GM23248 (cell line): ENCODE measurements at regions not wholly inside any gene's neighbourhood (a gene's known extent, or its start where the extent isn't known, plus 50 kb on each side); places are given as distances from the start of the nearest gene placed in this dataset.

Experiments
- DNase-seq: peaks from one replicate; pipeline ENCODE4 v3.0.0-alpha.2; 2015
- H2AFZ ChIP-seq: fragments of 200-600 bp; sonication (generic); 2 replicates; pipeline ENCODE4 v1.6.1; 2016; ENCODE audit warnings: antibody characterized with exemption
- H3F3A ChIP-seq: fragments of 200-600 bp; sonication (generic); 2 replicates; pipeline ENCODE4 v1.6.1; 2016; ENCODE audit warnings: mild to moderate bottlenecking, antibody characterized with exemption, mixed run types; ENCODE audit not compliant: insufficient read depth
- H3K27ac ChIP-seq: fragments of 200-600 bp; sonication (generic); 2 replicates; pipeline ENCODE4 v1.5.1; 2016; ENCODE audit warnings: mild to moderate bottlenecking
- H3K27me3 ChIP-seq: fragments of 200-600 bp; sonication (generic); replicated peaks from 2 replicates; pipeline ENCODE4 v1.6.1; 2016; ENCODE audit warnings: mild to moderate bottlenecking; ENCODE audit not compliant: insufficient read depth
- H3K36me3 ChIP-seq: fragments of 200-600 bp; sonication (generic); 2 replicates; pipeline ENCODE4 v1.6.1; 2016; ENCODE audit warnings: low read depth, mild to moderate bottlenecking
- H3K4me1 ChIP-seq: fragments of 200-600 bp; sonication (generic); 2 replicates; pipeline ENCODE4 v1.6.1; 2016; ENCODE audit warnings: mild to moderate bottlenecking; ENCODE audit not compliant: insufficient read depth
- H3K4me2 ChIP-seq: fragments of 200-600 bp; sonication (generic); one replicate; pipeline ENCODE4 v1.6.1; 2016; ENCODE audit warnings: mild to moderate bottlenecking; ENCODE audit not compliant: unreplicated experiment
- H3K4me3 ChIP-seq: fragments of 200-600 bp; sonication (generic); 2 replicates; pipeline ENCODE4 v1.5.1; 2016; ENCODE audit warnings: mild to moderate bottlenecking
- H3K79me2 ChIP-seq: fragments of 200-600 bp; sonication (generic); 2 replicates; pipeline ENCODE4 v1.6.1; 2016; ENCODE audit warnings: mild to moderate bottlenecking; ENCODE audit not compliant: insufficient read depth
- H3K9ac ChIP-seq: fragments of 200-600 bp; sonication (generic); 2 replicates; pipeline ENCODE4 v1.6.1; 2016; ENCODE audit warnings: mild to moderate bottlenecking
- H3K9me2 ChIP-seq: fragments of 200-600 bp; sonication (generic); 2 replicates; pipeline ENCODE4 v1.6.1; 2016; ENCODE audit warnings: mixed run types, mild to moderate bottlenecking, moderate library complexity; ENCODE audit not compliant: insufficient read depth
- H3K9me3 ChIP-seq: fragments of 200-600 bp; sonication (generic); one replicate; pipeline ENCODE4 v1.6.1; 2017; ENCODE audit warnings: low read depth
- H4K20me1 ChIP-seq: fragments of 200-600 bp; sonication (generic); 2 replicates; pipeline ENCODE4 v1.6.0; 2016; ENCODE audit not compliant: insufficient read depth
- EZH2 ChIP-seq: fragments of 200-600 bp; sonication (generic); IDR thresholded peaks from 2 replicates; pipeline ENCODE4 v1.6.1; 2018; ENCODE audit warnings: antibody characterized with exemption, mild to moderate bottlenecking; ENCODE audit not compliant: insufficient read depth, poor library complexity, severe bottlenecking
- EZH2phosphoT487 ChIP-seq: fragments of 200-600 bp; sonication (generic); IDR thresholded peaks from 2 replicates; pipeline ENCODE4 v1.6.1; 2018; ENCODE audit warnings: antibody characterized with exemption, moderate library complexity, mild to moderate bottlenecking, low read depth; ENCODE audit not compliant: insufficient read depth
- WGBS, 2 experiments: methylation state at CpG; one replicate each; pipeline ENCODE4 v1.1.6; 2015 to 2017; ENCODE audit warnings: low lambda C conversion rate in 2 of 2, low coverage in 1 of 2; ENCODE audit errors: missing lambda C conversion rate in 2 of 2; 5-methylcytosine and 5-hydroxymethylcytosine counted together
- in situ Hi-C: fragments of 300-500 bp; cut with MboI; formaldehyde crosslinking; loops from 2 replicates; pipeline ENCODE4 v1.15.0; 2020

DNA sequence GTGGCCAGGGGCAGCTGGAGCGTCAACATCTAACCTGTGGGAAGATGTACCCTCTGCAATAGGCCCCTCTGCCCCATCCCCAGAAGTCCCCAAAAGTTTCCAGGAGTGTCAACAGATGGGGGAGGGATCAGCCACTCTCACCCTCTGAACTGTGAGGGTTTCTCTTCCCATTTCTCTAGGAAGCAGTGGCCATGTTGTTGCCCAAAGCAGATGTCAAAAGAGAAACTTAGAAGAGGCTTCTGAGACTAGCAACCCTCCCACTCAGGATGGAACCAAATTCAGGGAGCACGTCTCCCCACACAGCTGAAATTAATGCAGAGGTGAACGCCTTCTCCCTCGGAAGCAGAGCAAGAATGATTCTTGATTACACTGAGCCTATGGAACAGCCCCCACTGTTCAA lies 70.3 kb downstream of the ARL4C start:
- H3K36me3 ChIP-seq: no peaks in the 10 kb centered on the region
- TF ChIP-seq EZH2phosphoT487: no peak
- TF ChIP-seq EZH2: no peak
- in situ Hi-C loops: no loop called here
- no peaks in the 10 kb centered on the region for H3K79me2 ChIP-seq
- H3K4me1 ChIP-seq: peaks cover 27% of the 10 kb centered on the region
- H3K4me2 ChIP-seq: no peak overlapping the region
- DNase-seq: no peak
- 98 to 100% methylated on average over 4 of the region's 4 CpGs for WGBS, 2 experiments
- no peak overlapping the region for H3K27ac ChIP-seq
- no peaks in the 10 kb centered on the region for H3K27me3 ChIP-seq
- H3F3A ChIP-seq: peaks cover 11% of the 10 kb centered on the region
- H3K9me3 ChIP-seq: no peaks in the 10 kb centered on the region
- no peak overlapping the region for H3K9ac ChIP-seq
- H3K9me2 ChIP-seq: no peaks in the 10 kb centered on the region
- no peak overlapping the region for H2AFZ ChIP-seq
- no peak overlapping the region for H3K4me3 ChIP-seq
- H4K20me1 ChIP-seq: no peaks in the 10 kb centered on the region

- H3K27me3 ChIP-seq: no peaks in the 10 kb centered on the region
- no peaks in the 10 kb centered on the region for H3K9me3 ChIP-seq
- no peak overlapping the region for H3K4me2 ChIP-seq
- no peak overlapping the region for H3K27ac ChIP-seq
- peaks cover 28% of the 10 kb centered on the region for H3K4me1 ChIP-seq
- no peak overlapping the region for H3K9ac ChIP-seq
- DNase-seq: no peak
- no peaks in the 10 kb centered on the region for H3K9me2 ChIP-seq
- 81 to 88% methylated on average over 8 of the region's 8 CpGs for WGBS, 2 experiments
- H4K20me1 ChIP-seq: no peaks in the 10 kb centered on the region
- no peak for TF ChIP-seq EZH2phosphoT487
- TF ChIP-seq EZH2: no peak
- in situ Hi-C loops: no loop called here
- H3K79me2 ChIP-seq: no peaks in the 10 kb centered on the region
- peaks cover 11% of the 10 kb centered on the region for H3F3A ChIP-seq
- no peak overlapping the region for H3K4me3 ChIP-seq
- H3K36me3 ChIP-seq: no peaks in the 10 kb centered on the region
- no peak overlapping the region for H2AFZ ChIP-seq
Measured at GRCh38 chr2:234425639-234426603, 71.0 kb downstream of the ARL4C start.

DNA sequence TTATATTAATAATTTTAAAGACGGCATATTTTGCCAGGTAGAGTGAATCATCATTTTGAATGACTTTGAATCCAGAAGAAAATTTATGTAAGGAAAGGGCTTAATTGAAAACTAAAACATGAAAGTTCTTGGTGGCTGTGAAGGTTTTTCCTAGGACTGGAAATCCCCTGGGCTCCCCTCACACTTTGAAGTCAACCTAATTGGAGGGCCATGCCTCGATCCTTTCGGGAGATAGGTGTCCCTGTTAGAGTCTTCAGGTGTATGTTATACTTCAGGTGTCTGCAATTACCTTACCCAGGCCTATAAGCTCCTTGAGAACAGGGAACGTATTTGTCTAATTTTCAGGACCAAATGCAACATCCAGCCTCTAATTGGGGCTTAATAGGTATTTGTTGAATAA lies 73.0 kb downstream of the ARL4C start:
- no peaks in the 10 kb centered on the region for H3K9me2 ChIP-seq
- H4K20me1 ChIP-seq: no peaks in the 10 kb centered on the region
- 73 to 78% methylated on average over 4 of the region's 4 CpGs for WGBS, 2 experiments
- in situ Hi-C loops: no loop called here
- no peak overlapping the region for H3K27ac ChIP-seq
- no peak overlapping the region for H3K4me3 ChIP-seq
- H3K36me3 ChIP-seq: no peaks in the 10 kb centered on the region
- no peaks in the 10 kb centered on the region for H3K79me2 ChIP-seq
- no peak overlapping the region for H2AFZ ChIP-seq
- H3F3A ChIP-seq: peaks cover 11% of the 10 kb centered on the region
- H3K9ac ChIP-seq: no peak overlapping the region
- TF ChIP-seq EZH2phosphoT487 (no peak), EZH2 (no peak)
- H3K27me3 ChIP-seq: no peaks in the 10 kb centered on the region
- no peak overlapping the region for H3K4me2 ChIP-seq
- DNase-seq: no peak
- no peaks in the 10 kb centered on the region for H3K9me3 ChIP-seq
- peaks cover 28% of the 10 kb centered on the region for H3K4me1 ChIP-seq

- Histone ChIP-seq H2AFZ (no peak overlapping the region), H3F3A (peaks cover 11% of the 10 kb centered on the region), H3K4me1 (peaks cover 25% of the 10 kb centered on the region), H3K36me3 (no peaks in the 10 kb centered on the region), H3K9me3 (no peaks in the 10 kb centered on the region), H3K4me2 (no peak overlapping the region), H3K27me3 (no peaks in the 10 kb centered on the region), H3K9me2 (no peaks in the 10 kb centered on the region), H3K9ac (no peak overlapping the region), H3K27ac (peak overlapping the region; percentile 37; the same call in 1 of the 2 replicates), H3K79me2 (no peaks in the 10 kb centered on the region), H3K4me3 (no peak overlapping the region), H4K20me1 (no peaks in the 10 kb centered on the region)
- TF ChIP-seq EZH2: no peak
- no peak for TF ChIP-seq EZH2phosphoT487
- in situ Hi-C loops: no loop called here
- 94 to 96% methylated on average over 8 of the region's 8 CpGs for WGBS, 2 experiments
- DNase-seq: no peak
Measured at GRCh38 chr2:234422981-234423431, 73.9 kb downstream of the ARL4C start.
